ENCODE measurements at regions not wholly inside any gene's neighbourhood (a gene's known extent, or its start where the extent isn't known, plus 50 kb on each side); places are given as distances from the start of the nearest gene placed in this dataset.
A peak's percentile ranks its signal among the peaks of the same experiment; 100 is the strongest.
"Not testable (repeated sequence)": the region's sequence is repeated elsewhere in the genome, so short reads cannot be mapped to it uniquely, and the experiment has no call there.

- FAIRE-seq; DNase-seq (ENCODE audit: insufficient read length, low spot score): not testable (repeated sequence)
These were observed 113.4 kb downstream of the XPNPEP1 start for GRCh38 chr10:109809954-109810353.

- DNase-seq (ENCODE audit: insufficient read length, low spot score): not testable (repeated sequence)
These were observed 122.1 kb downstream of the XPNPEP1 start for GRCh38 chr10:109801191-109801590.

GRCh38 chr10:109790647-109791046 lies 132.7 kb downstream of the XPNPEP1 start:
- TF ChIP-seq POU2F2 (IDR thresholded peaks at IDR 0.05; ENCODE audit: low read depth, low read length) (no peak), PAX5 (IDR thresholded peaks at IDR 0.05; ENCODE audit: insufficient read depth, low read length, severe bottlenecking) (no peak), SPI1 (IDR thresholded peaks at IDR 0.05; ENCODE audit: low read depth, low read length) (no peak), TAF1 (IDR thresholded peaks at IDR 0.05; ENCODE audit: low read depth, low read length) (no peak), POLR2A (IDR thresholded peaks at IDR 0.05; ENCODE audit: low read depth, low read length) (no peak), POLR2AphosphoS5 (IDR thresholded peaks at IDR 0.05; ENCODE audit: low read depth, low read length) (no peak)
- DNase-seq (ENCODE audit: insufficient read length, low spot score) (no peak), FAIRE-seq (no peak)

More at GRCh38 chr10:109801191-109801590, 122.1 kb downstream of the XPNPEP1 start:
- not testable (repeated sequence) for FAIRE-seq

- no peak for DNase-seq (ENCODE audit: insufficient read length, low spot score)
- TF ChIP-seq TAF1 (IDR thresholded peaks at IDR 0.05; ENCODE audit: low read depth, low read length) (no peak), SPI1 (IDR thresholded peaks at IDR 0.05; ENCODE audit: low read depth, low read length) (no peak), POLR2AphosphoS5 (IDR thresholded peaks at IDR 0.05; ENCODE audit: low read depth, low read length) (no peak), POU2F2 (IDR thresholded peaks at IDR 0.05; ENCODE audit: low read depth, low read length) (no peak), POLR2A (IDR thresholded peaks at IDR 0.05; ENCODE audit: low read depth, low read length) (no peak), PAX5 (IDR thresholded peaks at IDR 0.05; ENCODE audit: insufficient read depth, low read length, severe bottlenecking) (no peak)
- no peak for FAIRE-seq
These were observed 139.1 kb downstream of the XPNPEP1 start for GRCh38 chr10:109784236-109784635.

- no peak for FAIRE-seq
- TF ChIP-seq POLR2A (IDR thresholded peaks at IDR 0.05; ENCODE audit: low read depth, low read length) (no peak), PAX5 (IDR thresholded peaks at IDR 0.05; ENCODE audit: insufficient read depth, low read length, severe bottlenecking) (no peak)
- no peak for DNase-seq (ENCODE audit: insufficient read length, low spot score)
These were observed 140.0 kb downstream of the XPNPEP1 start for GRCh38 chr10:109783286-109783685.

GRCh38 chr10:109780997-109781396 lies 142.3 kb downstream of the XPNPEP1 start:
- no peak for DNase-seq (ENCODE audit: insufficient read length, low spot score)
- no peak for TF ChIP-seq SPI1 (IDR thresholded peaks at IDR 0.05; ENCODE audit: low read depth, low read length)
- TF ChIP-seq POLR2AphosphoS5 (IDR thresholded peaks at IDR 0.05; ENCODE audit: low read depth, low read length): no peak
- no peak for TF ChIP-seq POLR2A (IDR thresholded peaks at IDR 0.05; ENCODE audit: low read depth, low read length)
- no peak for TF ChIP-seq PAX5 (IDR thresholded peaks at IDR 0.05; ENCODE audit: insufficient read depth, low read length, severe bottlenecking)
- no peak for TF ChIP-seq POU2F2 (IDR thresholded peaks at IDR 0.05; ENCODE audit: low read depth, low read length)
- no peak for TF ChIP-seq TAF1 (IDR thresholded peaks at IDR 0.05; ENCODE audit: low read depth, low read length)
- no peak for FAIRE-seq

- DNase-seq (ENCODE audit: insufficient read length, low spot score) (no peak), FAIRE-seq (no peak)
- TF ChIP-seq POU2F2 (IDR thresholded peaks at IDR 0.05; ENCODE audit: low read depth, low read length) (no peak), POLR2A (IDR thresholded peaks at IDR 0.05; ENCODE audit: low read depth, low read length) (no peak), POLR2AphosphoS5 (IDR thresholded peaks at IDR 0.05; ENCODE audit: low read depth, low read length) (no peak), PAX5 (IDR thresholded peaks at IDR 0.05; ENCODE audit: insufficient read depth, low read length, severe bottlenecking) (no peak), TAF1 (IDR thresholded peaks at IDR 0.05; ENCODE audit: low read depth, low read length) (no peak), SPI1 (IDR thresholded peaks at IDR 0.05; ENCODE audit: low read depth, low read length) (no peak)
These were observed 144.3 kb downstream of the XPNPEP1 start for GRCh38 chr10:109778993-109779392.

GRCh38 chr10:109774121-109774440 lies 149.2 kb downstream of the XPNPEP1 start:
- FAIRE-seq (no peak), DNase-seq (ENCODE audit: insufficient read length, low spot score) (no peak)
- TF ChIP-seq POU2F2 (IDR thresholded peaks at IDR 0.05; ENCODE audit: low read depth, low read length) (no peak), TAF1 (IDR thresholded peaks at IDR 0.05; ENCODE audit: low read depth, low read length) (no peak), PAX5 (IDR thresholded peaks at IDR 0.05; ENCODE audit: insufficient read depth, low read length, severe bottlenecking) (no peak)

- TF ChIP-seq POU2F2 (IDR thresholded peaks at IDR 0.05; ENCODE audit: low read depth, low read length) (no peak), TAF1 (IDR thresholded peaks at IDR 0.05; ENCODE audit: low read depth, low read length) (no peak), PAX5 (IDR thresholded peaks at IDR 0.05; ENCODE audit: insufficient read depth, low read length, severe bottlenecking) (no peak), POLR2AphosphoS5 (IDR thresholded peaks at IDR 0.05; ENCODE audit: low read depth, low read length) (no peak)
- peak; percentile 41 for FAIRE-seq
- peak; percentile 11 for DNase-seq (ENCODE audit: insufficient read length, low spot score)
These were observed 149.8 kb downstream of the XPNPEP1 start for GRCh38 chr10:109773288-109774120.

- DNase-seq (ENCODE audit: insufficient read length, low spot score): no peak
- TF ChIP-seq POU2F2 (IDR thresholded peaks at IDR 0.05; ENCODE audit: low read depth, low read length) (no peak), POLR2A (IDR thresholded peaks at IDR 0.05; ENCODE audit: low read depth, low read length) (no peak), SPI1 (IDR thresholded peaks at IDR 0.05; ENCODE audit: low read depth, low read length) (no peak), PAX5 (IDR thresholded peaks at IDR 0.05; ENCODE audit: insufficient read depth, low read length, severe bottlenecking) (no peak)
- no peak for FAIRE-seq
These were observed 152.6 kb downstream of the XPNPEP1 start for GRCh38 chr10:109770663-109771062.

- no peak for TF ChIP-seq PAX5 (IDR thresholded peaks at IDR 0.05; ENCODE audit: insufficient read depth, low read length, severe bottlenecking)
- TF ChIP-seq POLR2AphosphoS5 (IDR thresholded peaks at IDR 0.05; ENCODE audit: low read depth, low read length): no peak
- TF ChIP-seq POLR2A (IDR thresholded peaks at IDR 0.05; ENCODE audit: low read depth, low read length): no peak
- TF ChIP-seq POU2F2 (IDR thresholded peaks at IDR 0.05; ENCODE audit: low read depth, low read length): no peak
- TF ChIP-seq SPI1 (IDR thresholded peaks at IDR 0.05; ENCODE audit: low read depth, low read length): no peak
- no peak for TF ChIP-seq TAF1 (IDR thresholded peaks at IDR 0.05; ENCODE audit: low read depth, low read length)
- no peak for FAIRE-seq
- DNase-seq (ENCODE audit: insufficient read length, low spot score): no peak
These were observed 153.3 kb downstream of the XPNPEP1 start for GRCh38 chr10:109769966-109770365.
